ENCODE measurements at regions not wholly inside any gene's neighbourhood (a gene's known extent, or its start where the extent isn't known, plus 50 kb on each side); places are given as distances from the start of the nearest gene placed in this dataset.

GRCh38 chr2:15769676-15770547, 170.4 kb upstream of the MYCN start:
- H3K27me3 ChIP-seq (replicated peaks; ENCODE audit: control insufficient read depth, insufficient read depth, low read length), result no peaks in the 10 kb centered on the region; the same call in 1 of the 2 replicates

DNA sequence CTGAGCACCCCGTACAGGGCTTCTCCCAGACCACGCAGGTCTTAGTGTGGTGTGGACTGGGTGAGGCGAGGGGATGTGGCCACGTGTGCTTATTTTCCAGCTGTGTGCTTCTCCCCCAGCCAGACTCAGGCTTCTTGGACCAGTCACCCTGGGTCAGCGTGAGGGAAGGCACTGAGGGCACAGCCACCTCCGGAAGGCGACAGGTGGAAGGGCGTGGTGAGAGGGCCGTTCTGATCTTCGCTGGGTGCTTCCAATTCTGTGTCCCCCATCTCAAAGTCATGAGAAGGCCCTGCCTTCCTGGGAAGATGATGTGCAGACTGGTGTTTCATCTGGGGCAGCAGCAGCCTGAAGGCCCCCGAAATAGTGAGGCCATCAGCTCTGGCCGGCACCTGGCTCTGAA, 169.7 kb upstream of the MYCN start:
- Histone ChIP-seq H3K27me3 (replicated peaks; ENCODE audit: control insufficient read depth, insufficient read depth, low read length) (no peaks in the 10 kb centered on the region; the same call in 1 of the 2 replicates), H3K4me3 (replicated peaks; ENCODE audit: low read depth, low read length) (no peak overlapping the region), H3K36me3 (ENCODE audit: control insufficient read depth, insufficient read depth, low read length) (no peaks in the 10 kb centered on the region)
- no peak for DNase-seq (ENCODE audit: extremely low read depth, insufficient read length)
- TF ChIP-seq, protein P1, sequence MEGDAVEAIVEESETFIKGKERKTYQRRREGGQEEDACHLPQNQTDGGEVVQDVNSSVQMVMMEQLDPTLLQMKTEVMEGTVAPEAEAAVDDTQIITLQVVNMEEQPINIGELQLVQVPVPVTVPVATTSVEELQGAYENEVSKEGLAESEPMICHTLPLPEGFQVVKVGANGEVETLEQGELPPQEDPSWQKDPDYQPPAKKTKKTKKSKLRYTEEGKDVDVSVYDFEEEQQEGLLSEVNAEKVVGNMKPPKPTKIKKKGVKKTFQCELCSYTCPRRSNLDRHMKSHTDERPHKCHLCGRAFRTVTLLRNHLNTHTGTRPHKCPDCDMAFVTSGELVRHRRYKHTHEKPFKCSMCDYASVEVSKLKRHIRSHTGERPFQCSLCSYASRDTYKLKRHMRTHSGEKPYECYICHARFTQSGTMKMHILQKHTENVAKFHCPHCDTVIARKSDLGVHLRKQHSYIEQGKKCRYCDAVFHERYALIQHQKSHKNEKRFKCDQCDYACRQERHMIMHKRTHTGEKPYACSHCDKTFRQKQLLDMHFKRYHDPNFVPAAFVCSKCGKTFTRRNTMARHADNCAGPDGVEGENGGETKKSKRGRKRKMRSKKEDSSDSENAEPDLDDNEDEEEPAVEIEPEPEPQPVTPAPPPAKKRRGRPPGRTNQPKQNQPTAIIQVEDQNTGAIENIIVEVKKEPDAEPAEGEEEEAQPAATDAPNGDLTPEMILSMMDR (IDR thresholded peaks at IDR 0.05; ENCODE audit: insufficient read depth, low read length, poor library complexity, severe bottlenecking), result no peak

More at GRCh38 chr2:15769676-15770547, 170.4 kb upstream of the MYCN start:
- no peak overlapping the region for H3K4me3 ChIP-seq (replicated peaks; ENCODE audit: low read depth, low read length)
- H3K36me3 ChIP-seq (ENCODE audit: control insufficient read depth, insufficient read depth, low read length), result no peaks in the 10 kb centered on the region
- TF ChIP-seq, protein P1 (IDR thresholded peaks at IDR 0.05; ENCODE audit: insufficient read depth, low read length, poor library complexity, severe bottlenecking), result no peak
- DNase-seq (ENCODE audit: extremely low read depth, insufficient read length), result no peak

DNA sequence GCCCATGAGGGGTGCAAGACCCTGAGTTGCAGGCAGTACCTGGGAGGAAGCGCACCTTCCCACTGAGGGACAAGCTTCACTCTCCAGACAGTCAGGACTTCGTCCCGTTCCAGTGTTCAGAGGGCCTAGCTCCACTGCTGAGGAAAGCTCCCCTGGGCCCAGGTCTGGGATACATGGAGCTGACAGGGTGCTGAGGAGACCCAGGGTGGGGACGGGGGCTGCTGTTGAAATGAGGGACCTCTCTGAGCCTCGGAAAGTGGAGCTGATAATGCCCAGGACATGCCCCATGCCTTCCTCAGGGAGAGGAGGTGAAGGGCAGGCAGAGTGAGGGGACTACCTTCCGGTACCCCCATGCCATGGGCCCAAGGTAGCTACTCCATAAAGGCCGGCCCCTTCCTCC, 169.2 kb upstream of the MYCN start:
- DNase-seq (ENCODE audit: extremely low read depth, insufficient read length), result no peak
- H3K36me3 ChIP-seq (ENCODE audit: control insufficient read depth, insufficient read depth, low read length), result no peaks in the 10 kb centered on the region
- H3K4me3 ChIP-seq (replicated peaks; ENCODE audit: low read depth, low read length), result no peak overlapping the region
- no peaks in the 10 kb centered on the region; the same call in 1 of the 2 replicates for H3K27me3 ChIP-seq (replicated peaks; ENCODE audit: control insufficient read depth, insufficient read depth, low read length)
- TF ChIP-seq, protein P1 (IDR thresholded peaks at IDR 0.05; ENCODE audit: insufficient read depth, low read length, poor library complexity, severe bottlenecking), result no peak

DNA sequence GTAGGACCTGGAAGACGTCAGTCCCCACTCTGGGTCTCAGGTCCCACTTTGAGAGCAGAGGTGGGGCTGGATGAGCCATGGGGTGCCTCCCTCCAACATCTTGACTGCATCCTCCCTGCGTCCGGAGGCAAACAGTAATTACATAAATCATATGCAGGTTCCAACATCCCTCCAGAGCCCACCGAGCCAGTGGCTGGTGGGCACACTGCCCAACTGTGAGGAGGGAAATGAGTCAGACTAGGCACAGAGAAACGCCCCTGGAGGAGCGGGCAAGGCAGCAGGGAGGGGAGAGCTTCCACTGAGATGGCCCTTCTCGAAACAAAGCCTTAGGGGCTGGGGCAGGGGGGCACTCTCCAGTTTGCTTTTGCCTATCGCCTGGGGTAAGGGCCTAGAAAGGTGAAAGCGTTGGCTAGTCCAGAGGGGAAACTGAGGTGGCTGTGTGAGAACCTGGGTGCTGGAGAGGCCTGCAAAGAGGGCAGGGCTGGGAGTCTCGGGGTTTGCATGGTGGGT, 168.2 kb upstream of the MYCN start:
- DNase-seq (ENCODE audit: extremely low read depth, insufficient read length), result no peak
- TF ChIP-seq, protein P1 (IDR thresholded peaks at IDR 0.05; ENCODE audit: insufficient read depth, low read length, poor library complexity, severe bottlenecking), result no peak
- Histone ChIP-seq H3K36me3 (ENCODE audit: control insufficient read depth, insufficient read depth, low read length) (no peaks in the 10 kb centered on the region), H3K4me3 (replicated peaks; ENCODE audit: low read depth, low read length) (no peak overlapping the region), H3K27me3 (replicated peaks; ENCODE audit: control insufficient read depth, insufficient read depth, low read length) (no peaks in the 10 kb centered on the region)

- Histone ChIP-seq H3K27me3 (replicated peaks; ENCODE audit: control insufficient read depth, insufficient read depth, low read length) (no peaks in the 10 kb centered on the region; the same call in 1 of the 2 replicates), H3K4me3 (replicated peaks; ENCODE audit: low read depth, low read length) (no peak overlapping the region), H3K36me3 (ENCODE audit: control insufficient read depth, insufficient read depth, low read length) (no peaks in the 10 kb centered on the region)
- TF ChIP-seq, protein P1 (IDR thresholded peaks at IDR 0.05; ENCODE audit: insufficient read depth, low read length, poor library complexity, severe bottlenecking), result no peak
- DNase-seq (ENCODE audit: extremely low read depth, insufficient read length), result no peak
Measured at GRCh38 chr2:15772681-15773080, 167.7 kb upstream of the MYCN start.

All from GM06990 (cell line).